GM12878 (cell line): ENCODE measurements at regions not wholly inside any gene's neighbourhood (a gene's known extent, or its start where the extent isn't known, plus 50 kb on each side); places are given as distances from the start of the nearest gene placed in this dataset.

Source experiments
- ATAC-seq: fragments of 200-7000 bp; cut with Tn5 transposase; 3 replicates; pipeline ENCODE4 v1.9.1; 2020; ENCODE audit warnings: mild to moderate bottlenecking, moderate library complexity
- BruUV-seq: library from RNA; stranded (reverse); fragments of 400-500 nt; replicated peaks from 2 replicates; lab custom pipeline; 2021; lab: Mats Ljungman, UMichigan
- CTCF ChIA-PET: fragments of 300-600 bp; sonication (Branson Sonifier 250); formaldehyde crosslinking; extraction: SDS; loops from one replicate; lab custom pipeline; 2021; ENCODE audit warnings: inconsistent platforms; lab: Yijun Ruan, JAX
- POLR2A ChIA-PET: fragments of 350-600 bp; formaldehyde crosslinking; extraction: SDS; loops from one replicate; lab custom pipeline; 2021; ENCODE audit warnings: inconsistent platforms; lab: Charles Lee
- RAD21 ChIA-PET: fragments of 300-600 bp; sonication (Branson Sonifier 250); formaldehyde crosslinking; loops from one replicate; lab custom pipeline; 2023; ENCODE audit warnings: antibody characterized with exemption; ENCODE audit not compliant: unreplicated experiment; lab: Charles Lee
- SMC1A ChIA-PET: fragments of 300-600 bp; sonication (Branson Sonifier 250); formaldehyde crosslinking; loops from one replicate; lab custom pipeline; 2023; ENCODE audit not compliant: unreplicated experiment, uncharacterized antibody; lab: Charles Lee
- DNase-seq: peaks from one replicate; pipeline ENCODE4 v3.0.0-alpha.2; 2011; ENCODE audit warnings: low read depth, low spot score
- FAIRE-seq: peaks from 3 replicates; lab custom pipeline; 2011; peaks lifted over from hg19 to GRCh38; lab: Jason Lieb, UNC
- H2AFZ ChIP-seq: 2 replicates; pipeline ENCODE4 v1.6.0; 2011; ENCODE audit warnings: low read depth, low read length, control low read depth; ENCODE audit not compliant: control insufficient read depth
- H3K27ac ChIP-seq: 2 replicates; pipeline ENCODE4 v1.5.1; 2011; ENCODE audit warnings: control low read depth; ENCODE audit not compliant: control insufficient read depth, insufficient read depth
- H3K27me3 ChIP-seq, 2 experiments: replicated peaks in 1 of 2; 2 replicates each; pipeline versions ENCODE4 v1.6.0 to v1.6.1; 2011; ENCODE audit warnings: low read length in 1 of 2; ENCODE audit not compliant: control insufficient read depth in 2 of 2, insufficient read depth in 2 of 2
- H3K36me3 ChIP-seq, 2 experiments: 2 replicates each; pipeline ENCODE4 v1.5.1; 2011; ENCODE audit warnings: low read length in 1 of 2; ENCODE audit not compliant: control insufficient read depth in 2 of 2, insufficient read depth in 2 of 2
- H3K4me1 ChIP-seq: 2 replicates; pipeline ENCODE4 v1.6.1; 2011; ENCODE audit warnings: mild to moderate bottlenecking, low read length, moderate library complexity, mixed read lengths; ENCODE audit not compliant: control insufficient read depth, insufficient read depth
- H3K4me2 ChIP-seq: 2 replicates; pipeline ENCODE4 v1.6.0; 2011; ENCODE audit warnings: control low read depth; ENCODE audit not compliant: control insufficient read depth, insufficient read depth
- H3K4me3 ChIP-seq: fragments of 200-600 bp; sonication (generic); 2 replicates; pipeline ENCODE4 v1.5.1; 2016
- H3K79me2 ChIP-seq: 2 replicates; pipeline ENCODE4 v1.6.0; 2011; ENCODE audit warnings: low read length; ENCODE audit not compliant: control insufficient read depth, insufficient read depth
- H3K9ac ChIP-seq: 2 replicates; pipeline ENCODE4 v1.8.0; 2011; ENCODE audit warnings: low read length, control low read depth, mixed read lengths; ENCODE audit not compliant: control insufficient read depth, insufficient read depth
- H3K9me3 ChIP-seq: replicated peaks from 3 replicates; pipeline ENCODE4 v1.5.1; 2011; ENCODE audit warnings: mild to moderate bottlenecking, low read length; ENCODE audit not compliant: control insufficient read depth, insufficient read depth
- H4K20me1 ChIP-seq: 2 replicates; pipeline ENCODE4 v1.6.0; 2011; ENCODE audit not compliant: control insufficient read depth, insufficient read depth
- BRCA1 ChIP-seq: IDR thresholded peaks from 2 replicates; pipeline ENCODE4 v1.6.1; 2011; ENCODE audit warnings: low read depth, low read length, improper control_type of control experiment
- EGR1 ChIP-seq, 2 experiments: IDR thresholded peaks; 1 replicate in 1 of 2; 2 replicates in 1 of 2; pipeline ENCODE4 v1.6.1; 2011 to 2012; ENCODE audit warnings: low read depth in 2 of 2, low read length in 2 of 2, borderline replicate concordance in 1 of 2, mild to moderate bottlenecking in 1 of 2, moderate library complexity in 1 of 2
- HDAC6 ChIP-seq: fragments of 200-600 bp; sonication (generic); IDR thresholded peaks from one replicate; pipeline ENCODE4 v1.8.0; 2017; ENCODE audit warnings: antibody characterized with exemption; ENCODE audit not compliant: unreplicated experiment
- IKZF1 ChIP-seq: fragments of 450-650 bp; conservative IDR thresholded peaks from 2 replicates; pipeline ENCODE4 v1.6.1; 2017; ENCODE audit warnings: antibody characterized with exemption, mild to moderate bottlenecking
- NFYB ChIP-seq: IDR thresholded peaks from 2 replicates; pipeline ENCODE4 v1.6.1; 2011; ENCODE audit warnings: low read depth, mild to moderate bottlenecking, low read length, improper control_type of control experiment, moderate library complexity; ENCODE audit not compliant: insufficient read depth
- RAD21 ChIP-seq: IDR thresholded peaks from 2 replicates; pipeline ENCODE4 v1.6.1; 2011; ENCODE audit warnings: mild to moderate bottlenecking, low read depth, low read length, moderate library complexity; ENCODE audit not compliant: insufficient read depth
- RB1 ChIP-seq: fragments of 450-650 bp; formaldehyde crosslinking; IDR thresholded peaks from 2 replicates; pipeline ENCODE4 v1.6.1; 2017; ENCODE audit warnings: mild to moderate bottlenecking, borderline replicate concordance
- RBBP5 ChIP-seq: fragments of 200-600 bp; sonication (generic); conservative IDR thresholded peaks from 2 replicates; pipeline ENCODE4 v1.6.1; 2016
- SMC3 ChIP-seq: IDR thresholded peaks from 2 replicates; pipeline ENCODE4 v1.6.1; 2011; ENCODE audit warnings: low read length, improper control_type of control experiment, borderline replicate concordance
- TCF12 ChIP-seq: IDR thresholded peaks from 2 replicates; pipeline ENCODE4 v1.6.1; 2011; ENCODE audit warnings: low read depth, mild to moderate bottlenecking, low read length
- ZBTB4 ChIP-seq: fragments of 450-650 bp; formaldehyde crosslinking; IDR thresholded peaks from 2 replicates; pipeline ENCODE4 v1.4.0; 2022; ENCODE audit warnings: mild to moderate bottlenecking, moderate library complexity
- ZZZ3 ChIP-seq: IDR thresholded peaks from 2 replicates; pipeline ENCODE4 v1.6.1; 2011; ENCODE audit warnings: low read depth; ENCODE audit not compliant: control insufficient read depth, insufficient read length
- WGBS: methylation state at CpG from one replicate; pipeline ENCODE4 v1.1.6; 2016; ENCODE audit warnings: low lambda C conversion rate; ENCODE audit not compliant: insufficient replicate concordance, insufficient coverage; ENCODE audit errors: missing lambda C conversion rate; 5-methylcytosine and 5-hydroxymethylcytosine counted together
- in situ Hi-C: fragments of 300-500 bp; cut with MboI; formaldehyde crosslinking; loops from 9 replicates; pipeline ENCODE4 v1.14.3; 2018; ENCODE audit warnings: mixed read lengths
- intact Hi-C: fragments of 100-400 bp; cut with micrococcal nuclease; formaldehyde crosslinking; loops from one replicate; pipeline ENCODE4 v1.14.2; 2022; ENCODE audit not compliant: unreplicated experiment
- TF ChIP-seq, protein P1 (sequence below): IDR thresholded peaks from 2 replicates; pipeline ENCODE4 v1.6.1; 2011; ENCODE audit warnings: mild to moderate bottlenecking, low read depth, low read length, moderate library complexity; ENCODE audit not compliant: insufficient replicate concordance

DNA sequence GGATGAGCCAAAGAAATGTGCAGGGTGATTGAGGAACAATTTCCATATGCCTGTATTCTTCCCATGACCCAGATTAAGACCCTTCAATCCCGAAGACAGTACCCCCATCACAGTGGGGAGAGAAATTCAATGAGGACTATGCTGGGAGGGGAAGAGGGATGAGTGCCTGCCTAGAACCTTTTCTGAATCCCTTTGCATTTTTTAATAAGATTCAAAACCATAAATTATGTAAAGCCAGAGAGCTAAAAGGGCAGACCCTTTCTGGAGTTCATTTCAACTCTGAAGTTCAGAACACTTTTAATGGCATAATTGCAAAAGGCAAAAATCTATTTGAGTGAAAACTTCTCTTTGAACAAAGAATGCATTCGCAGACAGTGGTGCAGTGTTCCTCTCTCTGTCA lies 529.5 kb downstream of the NTRK3 start:
- Histone ChIP-seq H3K4me2 (no peak overlapping the region), H3K27ac (no peak overlapping the region), H3K27me3 (no peaks in the 10 kb centered on the region), H3K4me1 (no peaks in the 10 kb centered on the region), H4K20me1 (no peaks in the 10 kb centered on the region), H3K9me3 (no peaks in the 10 kb centered on the region), H3K4me3 (no peak overlapping the region), H2AFZ (no peak overlapping the region), H3K36me3 (no peaks in the 10 kb centered on the region), H3K9ac (no peak overlapping the region), H3K79me2 (no peaks in the 10 kb centered on the region)
- ChIA-PET SMC1A (no interaction called here), RAD21 (no interaction called here), POLR2A (no interaction called here), CTCF (no interaction called here)
- intact Hi-C loops (no loop called here), in situ Hi-C loops (no loop called here)
- TF ChIP-seq EGR1 (IDR thresholded peaks at IDR 0.05; ENCODE audit: borderline replicate concordance in 1 of 2, low read depth in 2 of 2, low read length in 2 of 2) (no peak), RB1 (no peak), RAD21 (no peak), BRCA1 (no peak), NFYB (no peak), TCF12 (no peak), HDAC6 (no peak), SMC3 (no peak), ZZZ3 (no peak), RBBP5 (no peak), IKZF1 (no peak), ZBTB4 (CRISPR knock-in tag) (no peak)
- TF ChIP-seq, protein P1, sequence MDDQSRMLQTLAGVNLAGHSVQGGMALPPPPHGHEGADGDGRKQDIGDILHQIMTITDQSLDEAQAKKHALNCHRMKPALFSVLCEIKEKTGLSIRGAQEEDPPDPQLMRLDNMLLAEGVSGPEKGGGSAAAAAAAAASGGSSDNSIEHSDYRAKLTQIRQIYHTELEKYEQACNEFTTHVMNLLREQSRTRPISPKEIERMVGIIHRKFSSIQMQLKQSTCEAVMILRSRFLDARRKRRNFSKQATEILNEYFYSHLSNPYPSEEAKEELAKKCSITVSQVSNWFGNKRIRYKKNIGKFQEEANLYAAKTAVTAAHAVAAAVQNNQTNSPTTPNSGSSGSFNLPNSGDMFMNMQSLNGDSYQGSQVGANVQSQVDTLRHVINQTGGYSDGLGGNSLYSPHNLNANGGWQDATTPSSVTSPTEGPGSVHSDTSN = no peak
- FAIRE-seq (no peak), ATAC-seq (no peak), DNase-seq (no peak)
- 0% methylated on average over 2 of the region's 2 CpGs for WGBS
- no TSS peak for BruUV-seq
